SK-N-SH (cell line): ENCODE measurements at regions not wholly inside any gene's neighbourhood (a gene's known extent, or its start where the extent isn't known, plus 50 kb on each side); places are given as distances from the start of the nearest gene placed in this dataset.
A peak's percentile ranks its signal among the peaks of the same experiment; 100 is the strongest.

Source experiments
- CTCF ChIA-PET: fragments of 300-600, 350-600 bp; formaldehyde crosslinking; extraction: SDS; loops from one replicate; lab custom pipeline; 2021; lab: Yijun Ruan, JAX
- POLR2A ChIA-PET: fragments of 350-600 bp; sonication (Branson Sonifier 250); formaldehyde crosslinking; extraction: SDS; loops from one replicate; lab custom pipeline; 2020; ENCODE audit warnings: antibody characterized with exemption, inconsistent platforms; lab: Yijun Ruan, JAX
- DNase-seq: peaks from one replicate; pipeline ENCODE4 v3.0.0; 2012
- H2AFZ ChIP-seq: fragments of 200-600 bp; sonication (generic); 2 replicates; pipeline ENCODE4 v1.8.1; 2016; ENCODE audit warnings: antibody characterized with exemption, mild to moderate bottlenecking, low read depth
- H3F3A ChIP-seq: fragments of 200-600 bp; sonication (generic); replicated peaks from 2 replicates; pipeline ENCODE3; 2016; ENCODE audit warnings: antibody characterized with exemption, mild to moderate bottlenecking; ENCODE audit not compliant: insufficient read depth
- H3K27ac ChIP-seq, 2 experiments: fragments of 200-500 bp in 1 of 2; fragments of 200-600 bp in 1 of 2; sonication (Bioruptor generic) in 1 of 2; sonication (generic), shearing (Covaris generic) in 1 of 2; 2 replicates each; pipeline versions ENCODE4 v1.5.1 to v1.6.1; 2014 to 2016; ENCODE audit warnings: low read depth in 2 of 2, inconsistent platforms in 1 of 2, low read length in 1 of 2, mild to moderate bottlenecking in 1 of 2, mixed read lengths in 1 of 2
- H3K27me3 ChIP-seq: fragments of 200-600 bp; sonication (generic), shearing (Covaris generic); 2 replicates; pipeline ENCODE4 v1.6.1; 2016; ENCODE audit warnings: mixed run types; ENCODE audit not compliant: insufficient read depth
- H3K36me3 ChIP-seq, 2 experiments: fragments of 200-500 bp in 1 of 2; fragments of 200-600 bp in 1 of 2; sonication (Bioruptor generic) in 1 of 2; sonication (generic) in 1 of 2; replicated peaks in 1 of 2; 2 replicates each; pipeline versions ENCODE3 to v1.5.1; 2014 to 2016; ENCODE audit warnings: low read length in 1 of 2, mild to moderate bottlenecking in 1 of 2; ENCODE audit not compliant: insufficient read depth in 2 of 2, control insufficient read depth in 1 of 2
- H3K4me1 ChIP-seq, 2 experiments: fragments of 200-500 bp in 1 of 2; fragments of 200-600 bp in 1 of 2; sonication (Bioruptor generic) in 1 of 2; sonication (generic), shearing (Covaris generic) in 1 of 2; 2 replicates each; pipeline versions ENCODE4 v1.5.1 to v1.6.1; 2014 to 2016; ENCODE audit warnings: low read depth in 1 of 2, low read length in 1 of 2, mixed run types in 1 of 2; ENCODE audit not compliant: insufficient read depth in 2 of 2, control insufficient read depth in 1 of 2
- H3K4me2 ChIP-seq: fragments of 200-600 bp; sonication (generic), shearing (Covaris generic); 2 replicates; pipeline ENCODE4 v1.6.1; 2017; ENCODE audit warnings: mixed run types
- H3K4me3 ChIP-seq, 2 experiments: fragments of 200-500 bp in 1 of 2; fragments of 200-600 bp in 1 of 2; sonication (Bioruptor generic) in 1 of 2; sonication (generic), shearing (Covaris generic) in 1 of 2; 2 replicates each; pipeline versions ENCODE4 v1.5.1 to v1.8.1; 2014 to 2016; ENCODE audit warnings: low read depth in 2 of 2, inconsistent platforms in 1 of 2, low read length in 1 of 2, mild to moderate bottlenecking in 1 of 2, mixed read lengths in 1 of 2, moderate library complexity in 1 of 2
- H3K79me2 ChIP-seq: fragments of 200-600 bp; sonication (generic); 2 replicates; pipeline ENCODE4 v1.8.1; 2017; ENCODE audit warnings: mild to moderate bottlenecking; ENCODE audit not compliant: insufficient read depth
- H3K9ac ChIP-seq: fragments of 200-600 bp; sonication (generic); 2 replicates; pipeline ENCODE4 v1.6.1; 2017; ENCODE audit warnings: mixed run types
- H3K9me2 ChIP-seq: fragments of 200-600 bp; sonication (generic); 2 replicates; pipeline ENCODE4 v1.6.1; 2017; ENCODE audit warnings: mixed run types
- H3K9me3 ChIP-seq: fragments of 200-600 bp; sonication (generic); 2 replicates; pipeline ENCODE4 v1.6.1; 2017; ENCODE audit warnings: mixed run types, mild to moderate bottlenecking, moderate library complexity
- H4K20me1 ChIP-seq: fragments of 200-600 bp; sonication (generic); 2 replicates; pipeline ENCODE4 v1.6.1; 2017; ENCODE audit warnings: mild to moderate bottlenecking, mixed run types; ENCODE audit not compliant: insufficient read depth
- CHD2 ChIP-seq: fragments of 150-350 bp; IDR thresholded peaks from 2 replicates; pipeline ENCODE4 v1.6.1; 2018; ENCODE audit warnings: low read length; ENCODE audit not compliant: partially characterized antibody
- ELF1 ChIP-seq: IDR thresholded peaks from 2 replicates; pipeline ENCODE4 v1.4.0; 2012
- EP300 ChIP-seq, 2 experiments: IDR thresholded peaks; 2 replicates each; pipeline versions ENCODE4 v1.4.0 to v1.6.1; 2012; ENCODE audit warnings: borderline replicate concordance in 1 of 2, low read depth in 1 of 2, low read length in 1 of 2
- EZH2phosphoT487 ChIP-seq: fragments of 200-600 bp; sonication (generic); IDR thresholded peaks from 2 replicates; pipeline ENCODE4 v1.6.1; 2017; ENCODE audit warnings: low read depth, mixed run types, mild to moderate bottlenecking, antibody characterized with exemption, moderate library complexity, borderline replicate concordance
- GATA2 ChIP-seq: sonication (generic); formaldehyde crosslinking; IDR thresholded peaks from 2 replicates; pipeline ENCODE4 v1.5.0; 2020; ENCODE audit warnings: mild to moderate bottlenecking, missing genetic modification reagents
- JUND ChIP-seq: IDR thresholded peaks from 2 replicates; pipeline ENCODE4 v1.4.0; 2012
- MXI1 ChIP-seq: IDR thresholded peaks from 2 replicates; pipeline ENCODE4 v1.6.1; 2012; ENCODE audit warnings: mild to moderate bottlenecking, low read depth, low read length, improper control_type of control experiment
- NFIC ChIP-seq: IDR thresholded peaks from 2 replicates; pipeline ENCODE4 v1.4.0; 2012; ENCODE audit warnings: borderline replicate concordance
- NRF1 ChIP-seq: IDR thresholded peaks from 2 replicates; pipeline ENCODE4 v1.6.1; 2012; ENCODE audit warnings: low read depth, mild to moderate bottlenecking, low read length
- POLR2AphosphoS5 ChIP-seq: IDR thresholded peaks from 2 replicates; pipeline ENCODE4 v1.6.1; 2012; ENCODE audit warnings: low read depth, low read length
- RAD21 ChIP-seq: IDR thresholded peaks from 2 replicates; pipeline ENCODE4 v1.6.1; 2012; ENCODE audit warnings: mild to moderate bottlenecking, low read length
- RCOR1 ChIP-seq: fragments of 150-350 bp; IDR thresholded peaks from 2 replicates; pipeline ENCODE4 v1.6.1; 2017; ENCODE audit warnings: antibody characterized with exemption, low read length
- RFX5 ChIP-seq: IDR thresholded peaks from 2 replicates; pipeline ENCODE4 v1.6.1; 2012; ENCODE audit warnings: mild to moderate bottlenecking, improper control_type of control experiment, low read length
- RXRA ChIP-seq: IDR thresholded peaks from 2 replicates; pipeline ENCODE4 v1.4.0; 2012; ENCODE audit warnings: low read depth, mild to moderate bottlenecking, borderline replicate concordance
- SIN3A ChIP-seq: IDR thresholded peaks from 2 replicates; pipeline ENCODE4 v1.6.1; 2012; ENCODE audit warnings: low read depth, mild to moderate bottlenecking, low read length, moderate library complexity, borderline replicate concordance
- SMC3 ChIP-seq: IDR thresholded peaks from 2 replicates; pipeline ENCODE4 v1.6.1; 2012; ENCODE audit warnings: low read depth, low read length, improper control_type of control experiment
- TAF1 ChIP-seq: IDR thresholded peaks from 2 replicates; pipeline ENCODE4 v1.6.1; 2012; ENCODE audit warnings: low read depth, mild to moderate bottlenecking, low read length, moderate library complexity, borderline replicate concordance
- TCF12 ChIP-seq: IDR thresholded peaks from 2 replicates; pipeline ENCODE4 v1.4.0; 2012
- YY1 ChIP-seq: IDR thresholded peaks from 2 replicates; pipeline ENCODE4 v1.4.0; 2012; ENCODE audit warnings: low read depth, mild to moderate bottlenecking
- WGBS: methylation state at CpG from one replicate; pipeline ENCODE4 v1.1.6; 2017; ENCODE audit warnings: low lambda C conversion rate; 5-methylcytosine and 5-hydroxymethylcytosine counted together
- TF ChIP-seq, protein P1 (sequence below): fragments of 150-350 bp; IDR thresholded peaks from 2 replicates; pipeline ENCODE4 v1.6.1; 2017; ENCODE audit warnings: antibody characterized with exemption, low read length, low read depth, borderline replicate concordance
- TF ChIP-seq, protein P2 (sequence below): IDR thresholded peaks from 2 replicates; pipeline ENCODE4 v1.4.0; 2012; ENCODE audit warnings: low read depth, borderline replicate concordance
- TF ChIP-seq, protein P3 (sequence below): IDR thresholded peaks from 2 replicates; pipeline ENCODE4; 2012
- TF ChIP-seq, protein P4 (sequence below): fragments of 150-350 bp; IDR thresholded peaks from 2 replicates; pipeline ENCODE4 v1.6.1; 2016; ENCODE audit warnings: mild to moderate bottlenecking, low read depth, low read length
- TF ChIP-seq, protein P5 (sequence below): IDR thresholded peaks from 2 replicates; pipeline ENCODE4 v1.4.0; 2012; ENCODE audit warnings: low read depth, borderline replicate concordance
- TF ChIP-seq, protein P6 (sequence below): IDR thresholded peaks from 2 replicates; pipeline ENCODE4 v1.6.1; 2012; ENCODE audit warnings: mild to moderate bottlenecking, low read depth, low read length, moderate library complexity
- TF ChIP-seq, protein P7 (sequence below): IDR thresholded peaks from 2 replicates; pipeline ENCODE4 v1.4.0; 2012; ENCODE audit warnings: low read depth

DNA sequence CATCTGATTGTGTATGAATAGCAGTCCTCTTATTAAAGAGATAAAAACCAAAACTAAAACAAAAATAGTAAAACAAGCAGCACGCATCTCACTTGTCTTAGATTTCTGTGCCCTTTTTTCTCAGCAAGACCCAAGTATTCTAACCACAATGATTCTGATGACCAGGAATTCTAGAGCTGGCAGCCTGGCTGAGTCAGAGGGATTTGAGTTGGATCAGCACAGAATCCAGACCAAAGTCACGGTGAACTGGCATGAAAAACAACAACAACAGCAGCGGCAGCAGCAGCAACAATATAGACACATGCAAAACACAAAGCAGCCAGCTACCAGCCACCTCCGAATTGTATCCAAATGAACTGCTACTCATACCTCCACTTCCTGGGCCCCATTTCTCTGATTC is 360.5 kb downstream of the KCNRG start:
- Histone ChIP-seq H3K79me2 (no peaks in the 10 kb centered on the region), H3K9ac (no peak overlapping the region), H3K9me2 (no peaks in the 10 kb centered on the region), H3F3A (no peaks in the 10 kb centered on the region), H3K27me3 (no peaks in the 10 kb centered on the region), H4K20me1 (no peaks in the 10 kb centered on the region), H3K4me1 (no peaks in the 10 kb centered on the region), H3K4me3 (no peak overlapping the region), H3K36me3 (no peaks in the 10 kb centered on the region), H2AFZ (0 out of 2 replicates have a peak overlapping the region, but pooled peaks have one; percentile 17), H3K9me3 (no peaks in the 10 kb centered on the region), H3K4me2 (peak overlapping the region; percentile 64), H3K27ac (peak overlapping the region in 1 of 2 experiments; percentile 3; a peak in 1 of 4 replicates)
- POLR2A ChIA-PET, result no interaction called here
- DNase-seq, result no peak
- WGBS, result 38% methylated on average over 4 of the region's 4 CpGs
- CTCF ChIA-PET, result interaction anchor here (1.1 kb wide), 1 partner anchor 294 kb away, joined by 3 read pairs; no protein-coding TSS in a partner anchor
- no peak for TF ChIP-seq NRF1
- TF ChIP-seq, protein P1, sequence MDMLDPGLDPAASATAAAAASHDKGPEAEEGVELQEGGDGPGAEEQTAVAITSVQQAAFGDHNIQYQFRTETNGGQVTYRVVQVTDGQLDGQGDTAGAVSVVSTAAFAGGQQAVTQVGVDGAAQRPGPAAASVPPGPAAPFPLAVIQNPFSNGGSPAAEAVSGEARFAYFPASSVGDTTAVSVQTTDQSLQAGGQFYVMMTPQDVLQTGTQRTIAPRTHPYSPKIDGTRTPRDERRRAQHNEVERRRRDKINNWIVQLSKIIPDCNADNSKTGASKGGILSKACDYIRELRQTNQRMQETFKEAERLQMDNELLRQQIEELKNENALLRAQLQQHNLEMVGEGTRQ, result no peak
- TF ChIP-seq ELF1, result no peak
- TF ChIP-seq POLR2AphosphoS5, result no peak
- TF ChIP-seq CHD2, result no peak
- no peak for TF ChIP-seq EZH2phosphoT487
- no peak for TF ChIP-seq SIN3A
- TF ChIP-seq GATA2 (CRISPR knock-in tag), result no peak
- TF ChIP-seq RAD21, result no peak
- TF ChIP-seq RCOR1, result no peak
- TF ChIP-seq, protein P2, sequence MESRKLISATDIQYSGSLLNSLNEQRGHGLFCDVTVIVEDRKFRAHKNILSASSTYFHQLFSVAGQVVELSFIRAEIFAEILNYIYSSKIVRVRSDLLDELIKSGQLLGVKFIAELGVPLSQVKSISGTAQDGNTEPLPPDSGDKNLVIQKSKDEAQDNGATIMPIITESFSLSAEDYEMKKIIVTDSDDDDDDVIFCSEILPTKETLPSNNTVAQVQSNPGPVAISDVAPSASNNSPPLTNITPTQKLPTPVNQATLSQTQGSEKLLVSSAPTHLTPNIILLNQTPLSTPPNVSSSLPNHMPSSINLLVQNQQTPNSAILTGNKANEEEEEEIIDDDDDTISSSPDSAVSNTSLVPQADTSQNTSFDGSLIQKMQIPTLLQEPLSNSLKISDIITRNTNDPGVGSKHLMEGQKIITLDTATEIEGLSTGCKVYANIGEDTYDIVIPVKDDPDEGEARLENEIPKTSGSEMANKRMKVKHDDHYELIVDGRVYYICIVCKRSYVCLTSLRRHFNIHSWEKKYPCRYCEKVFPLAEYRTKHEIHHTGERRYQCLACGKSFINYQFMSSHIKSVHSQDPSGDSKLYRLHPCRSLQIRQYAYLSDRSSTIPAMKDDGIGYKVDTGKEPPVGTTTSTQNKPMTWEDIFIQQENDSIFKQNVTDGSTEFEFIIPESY, result no peak
- TF ChIP-seq, protein P3, sequence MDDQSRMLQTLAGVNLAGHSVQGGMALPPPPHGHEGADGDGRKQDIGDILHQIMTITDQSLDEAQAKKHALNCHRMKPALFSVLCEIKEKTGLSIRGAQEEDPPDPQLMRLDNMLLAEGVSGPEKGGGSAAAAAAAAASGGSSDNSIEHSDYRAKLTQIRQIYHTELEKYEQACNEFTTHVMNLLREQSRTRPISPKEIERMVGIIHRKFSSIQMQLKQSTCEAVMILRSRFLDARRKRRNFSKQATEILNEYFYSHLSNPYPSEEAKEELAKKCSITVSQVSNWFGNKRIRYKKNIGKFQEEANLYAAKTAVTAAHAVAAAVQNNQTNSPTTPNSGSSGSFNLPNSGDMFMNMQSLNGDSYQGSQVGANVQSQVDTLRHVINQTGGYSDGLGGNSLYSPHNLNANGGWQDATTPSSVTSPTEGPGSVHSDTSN, result peak; percentile 29; the same call in 1 of the 2 replicates
- TF ChIP-seq RFX5, result no peak
- TF ChIP-seq EP300 (IDR thresholded peaks at IDR 0.05; ENCODE audit: borderline replicate concordance in 1 of 2, low read depth in 1 of 2, low read length in 1 of 2), result no peak
- TF ChIP-seq RXRA, result no peak
- peak; percentile 47 for TF ChIP-seq TCF12
- TF ChIP-seq, protein P4, sequence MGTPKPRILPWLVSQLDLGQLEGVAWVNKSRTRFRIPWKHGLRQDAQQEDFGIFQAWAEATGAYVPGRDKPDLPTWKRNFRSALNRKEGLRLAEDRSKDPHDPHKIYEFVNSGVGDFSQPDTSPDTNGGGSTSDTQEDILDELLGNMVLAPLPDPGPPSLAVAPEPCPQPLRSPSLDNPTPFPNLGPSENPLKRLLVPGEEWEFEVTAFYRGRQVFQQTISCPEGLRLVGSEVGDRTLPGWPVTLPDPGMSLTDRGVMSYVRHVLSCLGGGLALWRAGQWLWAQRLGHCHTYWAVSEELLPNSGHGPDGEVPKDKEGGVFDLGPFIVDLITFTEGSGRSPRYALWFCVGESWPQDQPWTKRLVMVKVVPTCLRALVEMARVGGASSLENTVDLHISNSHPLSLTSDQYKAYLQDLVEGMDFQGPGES, result no peak
- TF ChIP-seq, protein P5, sequence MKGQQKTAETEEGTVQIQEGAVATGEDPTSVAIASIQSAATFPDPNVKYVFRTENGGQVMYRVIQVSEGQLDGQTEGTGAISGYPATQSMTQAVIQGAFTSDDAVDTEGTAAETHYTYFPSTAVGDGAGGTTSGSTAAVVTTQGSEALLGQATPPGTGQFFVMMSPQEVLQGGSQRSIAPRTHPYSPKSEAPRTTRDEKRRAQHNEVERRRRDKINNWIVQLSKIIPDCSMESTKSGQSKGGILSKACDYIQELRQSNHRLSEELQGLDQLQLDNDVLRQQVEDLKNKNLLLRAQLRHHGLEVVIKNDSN, result no peak
- TF ChIP-seq, protein P6, sequence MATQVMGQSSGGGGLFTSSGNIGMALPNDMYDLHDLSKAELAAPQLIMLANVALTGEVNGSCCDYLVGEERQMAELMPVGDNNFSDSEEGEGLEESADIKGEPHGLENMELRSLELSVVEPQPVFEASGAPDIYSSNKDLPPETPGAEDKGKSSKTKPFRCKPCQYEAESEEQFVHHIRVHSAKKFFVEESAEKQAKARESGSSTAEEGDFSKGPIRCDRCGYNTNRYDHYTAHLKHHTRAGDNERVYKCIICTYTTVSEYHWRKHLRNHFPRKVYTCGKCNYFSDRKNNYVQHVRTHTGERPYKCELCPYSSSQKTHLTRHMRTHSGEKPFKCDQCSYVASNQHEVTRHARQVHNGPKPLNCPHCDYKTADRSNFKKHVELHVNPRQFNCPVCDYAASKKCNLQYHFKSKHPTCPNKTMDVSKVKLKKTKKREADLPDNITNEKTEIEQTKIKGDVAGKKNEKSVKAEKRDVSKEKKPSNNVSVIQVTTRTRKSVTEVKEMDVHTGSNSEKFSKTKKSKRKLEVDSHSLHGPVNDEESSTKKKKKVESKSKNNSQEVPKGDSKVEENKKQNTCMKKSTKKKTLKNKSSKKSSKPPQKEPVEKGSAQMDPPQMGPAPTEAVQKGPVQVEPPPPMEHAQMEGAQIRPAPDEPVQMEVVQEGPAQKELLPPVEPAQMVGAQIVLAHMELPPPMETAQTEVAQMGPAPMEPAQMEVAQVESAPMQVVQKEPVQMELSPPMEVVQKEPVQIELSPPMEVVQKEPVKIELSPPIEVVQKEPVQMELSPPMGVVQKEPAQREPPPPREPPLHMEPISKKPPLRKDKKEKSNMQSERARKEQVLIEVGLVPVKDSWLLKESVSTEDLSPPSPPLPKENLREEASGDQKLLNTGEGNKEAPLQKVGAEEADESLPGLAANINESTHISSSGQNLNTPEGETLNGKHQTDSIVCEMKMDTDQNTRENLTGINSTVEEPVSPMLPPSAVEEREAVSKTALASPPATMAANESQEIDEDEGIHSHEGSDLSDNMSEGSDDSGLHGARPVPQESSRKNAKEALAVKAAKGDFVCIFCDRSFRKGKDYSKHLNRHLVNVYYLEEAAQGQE, result no peak
- peak; percentile 27; the same call in 1 of the 2 replicates for TF ChIP-seq NFIC
- peak; percentile 58 for TF ChIP-seq JUND
- TF ChIP-seq TAF1, result no peak
- TF ChIP-seq SMC3, result no peak
- TF ChIP-seq, protein P7, sequence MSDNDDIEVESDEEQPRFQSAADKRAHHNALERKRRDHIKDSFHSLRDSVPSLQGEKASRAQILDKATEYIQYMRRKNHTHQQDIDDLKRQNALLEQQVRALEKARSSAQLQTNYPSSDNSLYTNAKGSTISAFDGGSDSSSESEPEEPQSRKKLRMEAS, result 0 out of 2 replicates have a peak, but pooled peaks have one; percentile 13
- TF ChIP-seq MXI1, result no peak
- no peak for TF ChIP-seq YY1
